ENCODE measurements at regions not wholly inside any gene's neighbourhood (a gene's known extent, or its start where the extent isn't known, plus 50 kb on each side); places are given as distances from the start of the nearest gene placed in this dataset.

DNA sequence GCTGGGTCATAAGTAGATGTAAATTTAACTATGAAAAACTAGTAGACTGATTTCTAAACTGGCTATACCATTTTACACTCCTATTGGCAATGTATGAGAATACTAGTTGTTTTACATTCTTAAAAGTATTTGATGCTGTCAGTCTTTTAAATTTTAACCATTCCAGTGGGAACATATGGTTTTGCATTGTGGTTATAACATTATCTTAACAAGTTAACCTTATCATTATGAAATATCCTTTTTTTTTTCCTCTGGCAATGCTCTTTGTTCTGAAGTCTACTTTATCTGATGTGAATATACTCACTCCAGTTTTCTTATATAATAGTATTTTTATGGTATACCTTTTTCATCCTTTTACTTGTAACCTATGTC lies 548.9 kb upstream of the CLINT1 start:
- no peak overlapping the region for H3K4me3 ChIP-seq (ENCODE audit: low read depth, poor library complexity, severe bottlenecking)
- DNase-seq (ENCODE audit: low spot score in 2 of 2), result no peak
- TF ChIP-seq POLR2A (IDR thresholded peaks at IDR 0.05), result no peak
- TF ChIP-seq, protein P1, sequence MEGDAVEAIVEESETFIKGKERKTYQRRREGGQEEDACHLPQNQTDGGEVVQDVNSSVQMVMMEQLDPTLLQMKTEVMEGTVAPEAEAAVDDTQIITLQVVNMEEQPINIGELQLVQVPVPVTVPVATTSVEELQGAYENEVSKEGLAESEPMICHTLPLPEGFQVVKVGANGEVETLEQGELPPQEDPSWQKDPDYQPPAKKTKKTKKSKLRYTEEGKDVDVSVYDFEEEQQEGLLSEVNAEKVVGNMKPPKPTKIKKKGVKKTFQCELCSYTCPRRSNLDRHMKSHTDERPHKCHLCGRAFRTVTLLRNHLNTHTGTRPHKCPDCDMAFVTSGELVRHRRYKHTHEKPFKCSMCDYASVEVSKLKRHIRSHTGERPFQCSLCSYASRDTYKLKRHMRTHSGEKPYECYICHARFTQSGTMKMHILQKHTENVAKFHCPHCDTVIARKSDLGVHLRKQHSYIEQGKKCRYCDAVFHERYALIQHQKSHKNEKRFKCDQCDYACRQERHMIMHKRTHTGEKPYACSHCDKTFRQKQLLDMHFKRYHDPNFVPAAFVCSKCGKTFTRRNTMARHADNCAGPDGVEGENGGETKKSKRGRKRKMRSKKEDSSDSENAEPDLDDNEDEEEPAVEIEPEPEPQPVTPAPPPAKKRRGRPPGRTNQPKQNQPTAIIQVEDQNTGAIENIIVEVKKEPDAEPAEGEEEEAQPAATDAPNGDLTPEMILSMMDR (IDR thresholded peaks at IDR 0.05), result no peak
- intact Hi-C loops (cut with DNase I; ENCODE audit: low total_unique reads), result no loop called here

DNA sequence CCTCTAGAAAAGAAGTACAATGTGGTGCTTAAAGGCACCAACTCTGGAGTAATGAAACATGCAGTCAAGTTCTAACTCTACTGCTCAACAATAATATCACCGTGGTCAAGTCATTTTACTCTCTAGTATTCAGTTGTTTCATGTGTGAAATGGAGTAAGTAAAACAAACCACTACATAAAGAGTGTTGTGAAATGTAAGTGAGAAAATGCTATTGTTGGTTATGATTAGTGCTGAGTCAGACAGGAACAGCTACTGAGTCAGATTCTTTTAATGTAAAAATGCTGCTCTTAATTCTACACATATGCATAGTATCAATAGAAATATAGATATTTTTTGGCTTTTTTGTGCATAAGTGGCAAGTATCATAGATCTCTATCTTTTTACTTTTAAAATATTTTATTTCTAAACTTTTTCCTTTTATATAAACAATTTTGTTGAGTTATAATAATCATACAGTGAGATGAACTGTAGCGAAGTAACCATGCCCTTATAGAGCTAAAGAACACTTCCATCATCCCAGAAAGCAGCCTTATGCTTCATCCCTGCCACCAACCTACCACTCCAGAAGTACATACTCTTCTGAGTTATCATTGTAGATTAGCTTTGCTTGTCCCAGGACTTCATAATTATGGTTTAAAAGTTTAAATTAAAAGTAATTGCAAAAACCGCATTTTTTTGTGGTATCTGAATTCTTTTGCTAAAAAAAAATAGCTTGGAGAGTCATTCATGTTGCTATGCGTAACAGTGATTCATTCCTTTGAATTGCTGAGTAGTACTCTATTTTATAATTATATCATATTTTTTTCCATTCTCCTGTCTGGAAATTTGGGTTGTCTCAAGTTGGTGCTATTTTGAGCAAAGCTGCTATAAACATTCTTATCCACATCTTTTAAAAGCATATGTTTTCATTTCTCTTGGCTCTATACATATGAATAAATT lies 548.2 kb upstream of the CLINT1 start:
- 56 to 59% methylated on average over 4 of the region's 4 CpGs for WGBS, 2 donors
- no peak overlapping the region for H3K4me3 ChIP-seq (ENCODE audit: low read depth, poor library complexity, severe bottlenecking)
- TF ChIP-seq, protein P1 (IDR thresholded peaks at IDR 0.05), result no peak
- no peak for TF ChIP-seq POLR2A (IDR thresholded peaks at IDR 0.05)
- DNase-seq (ENCODE audit: low spot score in 2 of 2), result no peak
- intact Hi-C loops (cut with DNase I; ENCODE audit: low total_unique reads), result no loop called here

- no peak overlapping the region for H3K4me3 ChIP-seq (ENCODE audit: low read depth, poor library complexity, severe bottlenecking)
- intact Hi-C loops (cut with DNase I; ENCODE audit: low total_unique reads), result no loop called here
- TF ChIP-seq, protein P1 (IDR thresholded peaks at IDR 0.05), result no peak
- no peak for TF ChIP-seq POLR2A (IDR thresholded peaks at IDR 0.05)
- WGBS, 2 donors, result 63 to 65% methylated on average over 6 of the region's 6 CpGs
- no peak for DNase-seq (ENCODE audit: low spot score in 2 of 2)
Observed at GRCh38 chr5:158398360-158399201, 539.6 kb upstream of the CLINT1 start.

- H3K4me3 ChIP-seq (ENCODE audit: low read depth, poor library complexity, severe bottlenecking), result no peak overlapping the region
- intact Hi-C loops (cut with DNase I; ENCODE audit: low total_unique reads), result no loop called here
- no peak for DNase-seq (ENCODE audit: low spot score in 2 of 2)
- no peak for TF ChIP-seq POLR2A (IDR thresholded peaks at IDR 0.05)
- TF ChIP-seq, protein P1 (IDR thresholded peaks at IDR 0.05), result no peak
- 87 to 95% methylated on average over 6 of the region's 6 CpGs for WGBS, 2 donors
Observed at GRCh38 chr5:158397278-158397677, 538.3 kb upstream of the CLINT1 start.

DNA sequence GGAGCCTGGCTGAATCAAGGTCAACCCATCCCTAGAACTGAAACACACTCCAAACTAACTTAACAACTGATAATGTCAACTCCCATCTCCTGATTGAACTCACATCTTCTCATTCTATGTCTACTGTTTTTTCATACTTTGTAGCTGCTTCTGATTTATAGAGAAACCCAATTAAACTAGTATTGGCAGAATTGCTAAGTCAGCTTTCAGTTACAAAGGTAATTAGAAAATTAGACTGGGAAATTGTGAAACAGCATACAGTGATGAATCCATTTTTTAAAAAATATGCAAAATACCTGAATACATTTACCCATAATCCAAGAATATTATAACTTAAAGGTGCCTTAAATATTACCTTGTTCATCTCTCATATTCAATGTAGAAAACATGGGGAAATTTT lies 535.2 kb upstream of the CLINT1 start:
- no peak for TF ChIP-seq POLR2A (IDR thresholded peaks at IDR 0.05)
- TF ChIP-seq, protein P1 (IDR thresholded peaks at IDR 0.05), result no peak
- H3K4me3 ChIP-seq (ENCODE audit: low read depth, poor library complexity, severe bottlenecking), result no peak overlapping the region
- intact Hi-C loops (cut with DNase I; ENCODE audit: low total_unique reads), result no loop called here
- no peak for DNase-seq (ENCODE audit: low spot score in 2 of 2)

Data from lower leg skin (tissue), 4 donors.